ENCODE measurements at regions not wholly inside any gene's neighbourhood (a gene's known extent, or its start where the extent isn't known, plus 50 kb on each side); places are given as distances from the start of the nearest gene placed in this dataset.

- ATAC-seq (no peak), DNase-seq (ENCODE audit: low spot score in 2 of 2) (no peak)
- Mint-ChIP-seq H3K9me3 (peaks cover 0 to 14% of the 10 kb centered on the region in 2 donors), H3K36me3 (no peaks in the 10 kb centered on the region), H3K27ac (no peak overlapping the region)
These were observed 449.0 kb downstream of the CDH26 start for GRCh38 chr20:60407011-60407771.

GRCh38 chr20:60407938-60408337 lies 449.7 kb downstream of the CDH26 start:
- peaks cover 0 to 14% of the 10 kb centered on the region in 2 donors for H3K9me3 Mint-ChIP-seq
- no peaks in the 10 kb centered on the region for H3K36me3 Mint-ChIP-seq
- no peak overlapping the region for H3K27ac Mint-ChIP-seq
- ATAC-seq (no peak), DNase-seq (ENCODE audit: low spot score in 2 of 2) (no peak)

GRCh38 chr20:60408435-60408834 lies 450.2 kb downstream of the CDH26 start:
- ATAC-seq, result no peak
- DNase-seq (ENCODE audit: low spot score in 2 of 2), result no peak
- H3K27ac Mint-ChIP-seq, result no peak overlapping the region
- H3K9me3 Mint-ChIP-seq, result peaks cover 0 to 14% of the 10 kb centered on the region in 2 donors
- H3K36me3 Mint-ChIP-seq, result no peaks in the 10 kb centered on the region

GRCh38 chr20:60410618-60411264 lies 452.5 kb downstream of the CDH26 start:
- no peak for ATAC-seq
- H3K36me3 Mint-ChIP-seq, result no peaks in the 10 kb centered on the region
- no peak overlapping the region for H3K27ac Mint-ChIP-seq
- DNase-seq (ENCODE audit: low spot score in 2 of 2), result no peak
- peaks cover 0 to 14% of the 10 kb centered on the region in 2 donors for H3K9me3 Mint-ChIP-seq

GRCh38 chr20:60411813-60412212 lies 453.6 kb downstream of the CDH26 start:
- ATAC-seq (no peak), DNase-seq (ENCODE audit: low spot score in 2 of 2) (no peak)
- H3K9me3 Mint-ChIP-seq, result peaks cover 0 to 14% of the 10 kb centered on the region in 2 donors
- H3K36me3 Mint-ChIP-seq, result no peaks in the 10 kb centered on the region
- no peak overlapping the region for H3K27ac Mint-ChIP-seq

GRCh38 chr20:60420676-60421229 lies 462.5 kb downstream of the CDH26 start:
- Mint-ChIP-seq H3K27ac (no peak overlapping the region), H3K9me3 (no peaks in the 10 kb centered on the region), H3K36me3 (no peaks in the 10 kb centered on the region)
- DNase-seq (ENCODE audit: low spot score in 2 of 2) (no peak), ATAC-seq (no peak)

- no peak for ATAC-seq
- Mint-ChIP-seq H3K27ac (no peak overlapping the region), H3K36me3 (no peaks in the 10 kb centered on the region), H3K9me3 (no peaks in the 10 kb centered on the region)
- DNase-seq (ENCODE audit: low spot score in 2 of 2), result no peak
These were observed 464.6 kb downstream of the CDH26 start for GRCh38 chr20:60422848-60423247.

GRCh38 chr20:60424267-60424902 lies 466.2 kb downstream of the CDH26 start:
- ATAC-seq, result no peak
- H3K36me3 Mint-ChIP-seq, result no peaks in the 10 kb centered on the region
- H3K9me3 Mint-ChIP-seq, result no peaks in the 10 kb centered on the region

GRCh38 chr20:60427516-60427915 lies 469.3 kb downstream of the CDH26 start:
- ATAC-seq, result no peak
- no peaks in the 10 kb centered on the region for H3K9me3 Mint-ChIP-seq
- no peaks in the 10 kb centered on the region for H3K36me3 Mint-ChIP-seq
- H3K27ac Mint-ChIP-seq, result no peak overlapping the region
- no peak for DNase-seq (ENCODE audit: low spot score in 2 of 2)

More at GRCh38 chr20:60424267-60424902, 466.2 kb downstream of the CDH26 start:
- H3K27ac Mint-ChIP-seq, result no peak overlapping the region
- no peak for DNase-seq (ENCODE audit: low spot score in 2 of 2)

GRCh38 chr20:60428651-60429050 lies 470.4 kb downstream of the CDH26 start:
- no peak for ATAC-seq
- Mint-ChIP-seq H3K27ac (no peak overlapping the region), H3K36me3 (no peaks in the 10 kb centered on the region), H3K9me3 (no peaks in the 10 kb centered on the region)
- no peak for DNase-seq (ENCODE audit: low spot score in 2 of 2)

GRCh38 chr20:60430516-60431001 lies 472.3 kb downstream of the CDH26 start:
- Mint-ChIP-seq H3K9me3 (no peaks in the 10 kb centered on the region), H3K27ac (no peak overlapping the region)

GRCh38 chr20:60431349-60431748 lies 473.1 kb downstream of the CDH26 start:
- no peak for ATAC-seq
- no peak overlapping the region for H3K27ac Mint-ChIP-seq

More at GRCh38 chr20:60430516-60431001, 472.3 kb downstream of the CDH26 start:
- DNase-seq (ENCODE audit: low spot score in 2 of 2) (no peak), ATAC-seq (no peak)
- no peaks in the 10 kb centered on the region for H3K36me3 Mint-ChIP-seq

GRCh38 chr20:60437418-60437817 lies 479.2 kb downstream of the CDH26 start:
- ATAC-seq (no peak), DNase-seq (ENCODE audit: low spot score in 2 of 2) (no peak)
- Mint-ChIP-seq H3K27ac (no peak overlapping the region), H3K36me3 (no peaks in the 10 kb centered on the region), H3K9me3 (no peaks in the 10 kb centered on the region)

More at GRCh38 chr20:60431349-60431748, 473.1 kb downstream of the CDH26 start:
- no peak for DNase-seq (ENCODE audit: low spot score in 2 of 2)
- Mint-ChIP-seq H3K36me3 (no peaks in the 10 kb centered on the region), H3K9me3 (no peaks in the 10 kb centered on the region)

GRCh38 chr20:60446267-60447111 lies 488.3 kb downstream of the CDH26 start:
- H3K36me3 Mint-ChIP-seq, result peaks cover 0 to 4% of the 10 kb centered on the region in 2 donors
- peaks cover 0 to 3% of the 10 kb centered on the region in 2 donors for H3K9me3 Mint-ChIP-seq
- ATAC-seq (no peak), DNase-seq (ENCODE audit: low spot score in 2 of 2) (no peak)
- H3K27ac Mint-ChIP-seq, result no peak overlapping the region

GRCh38 chr20:60447703-60448102 lies 489.5 kb downstream of the CDH26 start:
- Mint-ChIP-seq H3K9me3 (peaks cover 0 to 3% of the 10 kb centered on the region in 2 donors), H3K36me3 (peaks cover 0 to 4% of the 10 kb centered on the region in 2 donors), H3K27ac (no peak overlapping the region)
- DNase-seq (ENCODE audit: low spot score in 2 of 2) (no peak), ATAC-seq (no peak)

Measured in activated naive CD4-positive, alpha-beta T cell treated with anti-CD3 and anti-CD28 coated beads, Interleukin-2, amount 50 U/mL, for 72 hours (primary cell).